Heart right ventricle (tissue), 16 donors: ENCODE measurements at regions not wholly inside any gene's neighbourhood (a gene's known extent, or its start where the extent isn't known, plus 50 kb on each side); places are given as distances from the start of the nearest gene placed in this dataset.

Source experiments
- ATAC-seq, 8 donors: fragments of 200-7000 bp; cut with Tn5 transposase; one replicate each; pipeline ENCODE4 v1.9.1; 2020; ENCODE audit warnings: mild to moderate bottlenecking in 8 of 8, moderate library complexity in 8 of 8, moderate number of reproducible peaks in 1 of 8
- DNase-seq, 2 donors: peaks; one replicate each; pipeline ENCODE4 v3.0.0-alpha.2; 2020
- H3K27ac ChIP-seq, 10 donors: fragments of 200-600 bp; sonication (generic) in 2 of 10; one replicate each; pipeline versions ENCODE4 v1.5.0 to v1.8.0; 2020 to 2022; ENCODE audit warnings: mild to moderate bottlenecking in 3 of 10
- H3K27me3 ChIP-seq, 7 donors: fragments of 200-600 bp; one replicate each; pipeline ENCODE4 v1.8.0; 2021 to 2022; ENCODE audit warnings: mild to moderate bottlenecking in 2 of 7
- H3K36me3 ChIP-seq, 9 donors: fragments of 200-600 bp; sonication (generic) in 1 of 9; one replicate each; pipeline versions ENCODE4 v1.5.0 to v1.8.0; 2020 to 2022; ENCODE audit warnings: mild to moderate bottlenecking in 2 of 9
- H3K4me1 ChIP-seq, 9 donors: fragments of 200-600 bp; sonication (generic) in 1 of 9; one replicate each; pipeline versions ENCODE4 v1.5.0 to v1.8.0; 2020 to 2022; ENCODE audit warnings: mild to moderate bottlenecking in 4 of 9
- H3K4me3 ChIP-seq, 10 donors: fragments of 200-600 bp; sonication (generic) in 2 of 10; one replicate each; pipeline versions ENCODE4 v1.5.0 to v1.8.0; 2020 to 2022; ENCODE audit warnings: mild to moderate bottlenecking in 7 of 10, moderate library complexity in 2 of 10
- H3K9me3 ChIP-seq, 11 donors: fragments of 200-600 bp in 10 of 11; sonication (generic) in 2 of 11; one replicate each; pipeline versions ENCODE4 v1.5.0 to v1.8.0; 2013 to 2022; ENCODE audit warnings: mild to moderate bottlenecking in 2 of 11, control low read depth in 1 of 11, moderate library complexity in 1 of 11
- CTCF ChIP-seq, 9 donors: fragments of 200-600 bp; sonication (generic) in 2 of 9; IDR thresholded peaks; one replicate each; pipeline versions ENCODE4 v1.5.0 to v1.8.0; 2021 to 2022; ENCODE audit warnings: antibody characterized with exemption in 9 of 9, mild to moderate bottlenecking in 5 of 9, moderate library complexity in 1 of 9
- WGBS, 2 donors: extraction: QIAGEN DNeasy Blood & Tissue Kit; methylation state at CpG; one replicate each; pipeline ENCODE4 v1.1.7; 2013; ENCODE audit warnings: inconsistent platforms in 1 of 2; 5-methylcytosine and 5-hydroxymethylcytosine counted together
- intact Hi-C, 10 donors: fragments of 100-400 bp; cut with DNase I; formaldehyde crosslinking; loops; one replicate each; pipeline versions ENCODE4 v1.11.1 to v1.14.2; 2022
- donor health status: Arrhythmogenic right ventricular cardiomyopathy.
- donor health status: ischemic (EF 13 %, LVEDD 7.1; RV severe dilation, severe dysfunction).
- donor health status: healthy with polysubstance abuse.
- donor health status: DM: no; HTN: yes; CAD: no.
- donor health status: DM: no; HTN: no; CAD: no.
- donor health status: ischemic (EF 25% LVEDD 6.9; RV normal size, moderate dysfunction).
- donor health status: ischemic (EF 25% LVEDD 5.7; RV mildly dilated, moderate dysfunction).
- donor health status: healthy.
- donor health status: DM: yes; HTN: yes; CAD: no.
- donor health status: Ischemic cardiomyopathy.
- donor health status: ischemic (EF 35%, LVEDD 5.7; RV mildly dilated, moderate dysfunction).
- donor health status: nonischemic (EF 11% LVEDD 7.7; RV severe dilation, severe dysfunction).
- donor health status: DM: yes; HTN: yes; CAD: no.
- donor health status: PGD.
- donor health status: ischemic (EF 29% LVEDD 5.4; RV normal size, mild dysfunction).
- donor health status: nonischemic (EF 23%, LVEDD 6.1; RV moderate dilation, normal function).

- no peak for TF ChIP-seq CTCF (IDR thresholded peaks at IDR 0.05)
- 81 to 85% methylated on average over 8 of the region's 8 CpGs for WGBS, 2 donors
- Histone ChIP-seq H3K4me1 (peaks cover 0 to 16% (median 4%) of the 10 kb centered on the region in 9 donors), H3K27me3 (no peaks in the 10 kb centered on the region), H3K4me3 (no peak overlapping the region), H3K27ac (no peak overlapping the region), H3K36me3 (no peaks in the 10 kb centered on the region), H3K9me3 (no peaks in the 10 kb centered on the region)
- ATAC-seq (no peak), DNase-seq (no peak)
- intact Hi-C loops = no loop called here
These were observed 219.9 kb downstream of the ALDH8A1 start for GRCh38 chr6:134730013-134730412.

DNA sequence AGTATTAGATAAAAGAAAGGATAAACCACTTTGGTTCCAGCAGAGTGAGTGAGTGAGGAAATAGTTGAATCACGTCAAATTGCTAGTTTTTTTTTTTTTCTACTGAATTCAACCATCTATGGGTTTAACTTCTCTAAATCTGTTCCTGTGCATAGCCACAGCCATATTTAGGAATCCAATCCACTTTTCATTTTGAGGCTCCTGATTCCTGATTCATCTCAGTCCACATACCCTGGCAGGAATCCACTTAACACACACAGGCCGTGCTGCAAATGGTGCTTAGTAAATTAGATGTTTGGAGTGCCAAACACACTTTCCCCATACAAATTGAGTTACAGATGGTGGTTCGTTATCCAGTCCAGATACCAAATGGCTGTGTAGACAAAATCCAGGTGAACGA lies 220.3 kb downstream of the ALDH8A1 start:
- intact Hi-C loops = loop anchor here in 2 of 10 donors (10.0 kb wide), 2 partner anchors 185 to 555 kb away; no protein-coding TSS in a partner anchor
- H3K4me1 ChIP-seq = peaks cover 0 to 20% (median 8%) of the 10 kb centered on the region in 9 donors

DNA sequence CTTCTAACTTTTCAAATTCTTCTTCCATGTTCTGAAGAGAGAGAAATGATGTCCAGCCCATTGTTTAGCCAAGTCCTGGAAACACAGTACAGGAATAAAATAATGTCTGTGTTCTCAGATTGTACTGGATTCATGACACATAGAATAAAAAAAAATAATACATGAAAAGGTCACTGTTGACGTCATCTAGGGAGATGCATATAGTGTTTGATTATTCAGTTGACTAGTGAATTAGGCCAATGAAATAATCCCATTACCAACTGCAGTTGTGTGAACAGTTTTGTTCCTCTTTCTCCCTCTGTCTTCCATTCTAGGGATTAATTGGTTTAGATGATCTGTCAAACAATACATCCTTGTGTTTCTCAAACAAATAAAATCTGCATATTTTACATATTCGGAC lies 222.8 kb downstream of the ALDH8A1 start:
- 92 to 96% methylated on average over 2 of the region's 2 CpGs for WGBS, 2 donors
- DNase-seq (no peak), ATAC-seq (no peak)
- no peak overlapping the region for H3K27ac ChIP-seq
- intact Hi-C loops = loop anchor here in 2 of 10 donors (10.0 kb wide), 2 partner anchors 182 to 552 kb away; no protein-coding TSS in a partner anchor
- H3K4me1 ChIP-seq = peaks cover 0 to 39% (median 21%) of the 10 kb centered on the region in 9 donors
- no peak overlapping the region for H3K4me3 ChIP-seq
- H3K36me3 ChIP-seq = no peaks in the 10 kb centered on the region
- H3K9me3 ChIP-seq = no peaks in the 10 kb centered on the region
- no peak for TF ChIP-seq CTCF (IDR thresholded peaks at IDR 0.05)
- H3K27me3 ChIP-seq = no peaks in the 10 kb centered on the region

More for the DNA sequence above, 220.3 kb downstream of the ALDH8A1 start:
- DNase-seq (no peak), ATAC-seq (no peak)
- Histone ChIP-seq H3K9me3 (no peaks in the 10 kb centered on the region), H3K27ac (no peak overlapping the region), H3K27me3 (no peaks in the 10 kb centered on the region), H3K36me3 (no peaks in the 10 kb centered on the region), H3K4me3 (no peak overlapping the region)
- no peak for TF ChIP-seq CTCF (IDR thresholded peaks at IDR 0.05)
- WGBS, 2 donors = 74 to 83% methylated on average over 4 of the region's 4 CpGs

DNA sequence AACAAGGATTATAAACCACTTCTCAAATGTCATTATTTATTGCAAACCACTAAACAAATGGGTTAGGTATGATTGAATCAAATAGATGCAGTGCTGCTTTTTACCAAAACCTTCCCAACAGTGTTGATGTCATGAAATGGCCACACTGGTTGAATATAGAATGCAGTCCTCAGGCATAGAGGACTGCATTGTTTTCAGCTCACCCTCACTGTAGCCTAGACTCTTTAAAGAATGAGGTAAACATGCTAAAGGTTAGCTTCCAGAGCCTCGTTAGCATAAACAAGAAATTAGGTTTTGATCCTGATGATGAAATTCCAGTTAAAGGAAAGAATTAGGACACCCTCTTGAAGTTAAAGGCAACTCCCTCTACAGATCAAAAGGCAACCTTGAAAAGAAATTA lies 224.3 kb downstream of the ALDH8A1 start:
- H3K9me3 ChIP-seq = no peaks in the 10 kb centered on the region
- intact Hi-C loops = loop anchor here in 2 of 10 donors (10.0 kb wide), 2 partner anchors 181 to 551 kb away; no protein-coding TSS in a partner anchor
- ATAC-seq (no peak), DNase-seq (no peak)
- H3K27ac ChIP-seq = peak overlapping the region in 3 of 10 donors; percentile 9 to 54 (median 47)
- H3K27me3 ChIP-seq = no peaks in the 10 kb centered on the region
- H3K36me3 ChIP-seq = no peaks in the 10 kb centered on the region
- H3K4me1 ChIP-seq = peaks cover 0 to 54% (median 31%) of the 10 kb centered on the region in 9 donors
- TF ChIP-seq CTCF (IDR thresholded peaks at IDR 0.05) = no peak
- 86% methylated on average over 1 of the region's 1 CpG for WGBS, 2 donors
- no peak overlapping the region for H3K4me3 ChIP-seq
